ENCODE measurements at regions not wholly inside any gene's neighbourhood (a gene's known extent, or its start where the extent isn't known, plus 50 kb on each side); places are given as distances from the start of the nearest gene placed in this dataset.

DNA sequence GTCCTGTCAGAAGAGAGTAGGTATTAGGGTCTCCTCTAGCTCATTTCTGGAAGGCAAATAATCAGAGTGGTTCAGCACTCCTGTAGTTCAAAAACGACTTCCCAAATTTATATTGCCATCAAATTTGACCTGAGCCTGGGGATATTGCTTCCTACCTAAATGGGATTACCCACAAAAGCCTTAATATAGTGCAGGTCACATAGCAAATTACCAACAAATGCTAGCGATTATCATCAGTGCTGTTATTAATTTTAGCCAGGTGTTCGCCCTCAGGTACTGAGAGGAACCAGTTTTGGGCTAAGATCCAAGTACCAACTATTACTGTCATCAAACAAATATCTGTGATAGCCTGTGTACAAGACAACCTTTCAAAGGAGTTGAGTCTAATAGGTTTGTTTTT lies 661.8 kb upstream of the PTBP2 start:
- Mint-ChIP-seq H3K4me1 (ENCODE audit: low read depth) (no peaks in the 10 kb centered on the region), H3K36me3 (ENCODE audit: low read depth) (no peaks in the 10 kb centered on the region), H3K4me3 (no peak overlapping the region), H3K27ac (no peak overlapping the region), H3K9me3 (peaks cover 2% of the 10 kb centered on the region), H3K27me3 (no peaks in the 10 kb centered on the region)
- ChIA-PET CTCF (no interaction called here), POLR2A (interaction anchor here (0.5 kb wide), 1 partner anchor 304 kb away, joined by 3 read pairs; no protein-coding TSS in a partner anchor)
- ATAC-seq (no peak), DNase-seq (no peak)
- TF ChIP-seq, protein P1, sequence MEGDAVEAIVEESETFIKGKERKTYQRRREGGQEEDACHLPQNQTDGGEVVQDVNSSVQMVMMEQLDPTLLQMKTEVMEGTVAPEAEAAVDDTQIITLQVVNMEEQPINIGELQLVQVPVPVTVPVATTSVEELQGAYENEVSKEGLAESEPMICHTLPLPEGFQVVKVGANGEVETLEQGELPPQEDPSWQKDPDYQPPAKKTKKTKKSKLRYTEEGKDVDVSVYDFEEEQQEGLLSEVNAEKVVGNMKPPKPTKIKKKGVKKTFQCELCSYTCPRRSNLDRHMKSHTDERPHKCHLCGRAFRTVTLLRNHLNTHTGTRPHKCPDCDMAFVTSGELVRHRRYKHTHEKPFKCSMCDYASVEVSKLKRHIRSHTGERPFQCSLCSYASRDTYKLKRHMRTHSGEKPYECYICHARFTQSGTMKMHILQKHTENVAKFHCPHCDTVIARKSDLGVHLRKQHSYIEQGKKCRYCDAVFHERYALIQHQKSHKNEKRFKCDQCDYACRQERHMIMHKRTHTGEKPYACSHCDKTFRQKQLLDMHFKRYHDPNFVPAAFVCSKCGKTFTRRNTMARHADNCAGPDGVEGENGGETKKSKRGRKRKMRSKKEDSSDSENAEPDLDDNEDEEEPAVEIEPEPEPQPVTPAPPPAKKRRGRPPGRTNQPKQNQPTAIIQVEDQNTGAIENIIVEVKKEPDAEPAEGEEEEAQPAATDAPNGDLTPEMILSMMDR (IDR thresholded peaks at IDR 0.05), result no peak
- intact Hi-C loops (cut with micrococcal nuclease), result no loop called here

DNA sequence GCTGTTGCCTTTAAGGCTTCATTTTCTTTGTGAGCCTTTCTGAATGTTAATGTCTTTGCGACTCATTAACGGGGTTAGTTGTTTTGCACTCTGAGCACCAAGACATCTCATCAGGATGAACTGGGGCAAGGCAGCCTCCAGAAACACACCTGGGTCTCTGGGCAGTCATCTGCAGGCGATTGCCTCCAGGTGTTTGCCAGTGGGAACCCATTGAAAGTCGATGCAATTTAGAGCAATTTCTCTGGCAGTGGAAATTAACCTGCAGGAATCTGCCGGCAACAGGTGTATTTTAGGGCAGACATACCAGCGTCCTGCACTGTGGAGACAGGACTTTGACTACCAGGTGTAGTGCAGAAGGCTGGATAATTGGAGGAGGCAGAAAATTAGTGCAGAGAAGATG lies 661.0 kb upstream of the PTBP2 start:
- Mint-ChIP-seq H3K27ac (no peak overlapping the region), H3K36me3 (ENCODE audit: low read depth) (no peaks in the 10 kb centered on the region), H3K4me3 (no peak overlapping the region), H3K4me1 (ENCODE audit: low read depth) (no peaks in the 10 kb centered on the region), H3K27me3 (no peaks in the 10 kb centered on the region), H3K9me3 (peaks cover 4% of the 10 kb centered on the region)
- TF ChIP-seq, protein P1 (IDR thresholded peaks at IDR 0.05), result no peak
- ChIA-PET CTCF (no interaction called here), POLR2A (no interaction called here)
- no peak for DNase-seq
- intact Hi-C loops (cut with micrococcal nuclease), result no loop called here
- ATAC-seq, result no peak

- Mint-ChIP-seq H3K4me1 (ENCODE audit: low read depth) (no peaks in the 10 kb centered on the region), H3K4me3 (no peak overlapping the region), H3K36me3 (ENCODE audit: low read depth) (no peaks in the 10 kb centered on the region), H3K9me3 (peaks cover 1% of the 10 kb centered on the region), H3K27ac (no peak overlapping the region), H3K27me3 (no peaks in the 10 kb centered on the region)
- ChIA-PET CTCF (no interaction called here), POLR2A (no interaction called here)
- TF ChIP-seq, protein P1 (IDR thresholded peaks at IDR 0.05), result no peak
- intact Hi-C loops (cut with micrococcal nuclease), result no loop called here
- DNase-seq (no peak), ATAC-seq (no peak)
Measured at GRCh38 chr1:96072021-96072420, 649.6 kb upstream of the PTBP2 start.

GRCh38 chr1:96073100-96073499 lies 648.5 kb upstream of the PTBP2 start:
- TF ChIP-seq, protein P1 (IDR thresholded peaks at IDR 0.05), result no peak
- no peak overlapping the region for H3K4me3 Mint-ChIP-seq
- H3K27me3 Mint-ChIP-seq, result no peaks in the 10 kb centered on the region
- ATAC-seq (no peak), DNase-seq (no peak)
- POLR2A ChIA-PET, result no interaction called here
- H3K9me3 Mint-ChIP-seq, result peaks cover 1% of the 10 kb centered on the region
- no peak overlapping the region for H3K27ac Mint-ChIP-seq
- CTCF ChIA-PET, result no interaction called here
- H3K36me3 Mint-ChIP-seq (ENCODE audit: low read depth), result no peaks in the 10 kb centered on the region
- H3K4me1 Mint-ChIP-seq (ENCODE audit: low read depth), result no peaks in the 10 kb centered on the region
- intact Hi-C loops (cut with micrococcal nuclease), result no loop called here

DNA sequence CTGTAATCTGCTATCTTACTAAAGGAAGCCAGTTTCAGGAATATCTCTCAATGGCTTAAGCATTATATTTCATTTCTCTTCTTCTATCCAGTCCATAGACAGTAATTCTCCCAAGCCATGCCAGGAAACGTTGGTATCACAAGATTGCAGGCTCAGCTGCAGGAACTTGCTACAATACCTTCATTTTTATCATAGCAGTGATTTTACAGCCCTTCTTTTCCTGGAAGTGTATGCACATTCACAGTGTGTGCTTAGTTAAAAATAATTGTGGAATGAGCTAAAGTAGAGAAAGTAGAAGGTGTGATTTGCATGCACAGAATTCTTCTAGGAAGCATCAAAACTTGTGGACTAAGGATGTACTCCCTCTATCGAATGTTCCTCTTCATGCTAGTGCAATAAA lies 647.2 kb upstream of the PTBP2 start:
- H3K36me3 Mint-ChIP-seq (ENCODE audit: low read depth), result no peaks in the 10 kb centered on the region
- ChIA-PET CTCF (no interaction called here), POLR2A (no interaction called here)
- intact Hi-C loops (cut with micrococcal nuclease), result no loop called here
- ATAC-seq, result no peak
- H3K27ac Mint-ChIP-seq, result no peak overlapping the region
- TF ChIP-seq, protein P1 (IDR thresholded peaks at IDR 0.05), result no peak
- H3K9me3 Mint-ChIP-seq, result peaks cover 3% of the 10 kb centered on the region
- no peak for DNase-seq
- H3K4me3 Mint-ChIP-seq, result no peak overlapping the region
- H3K4me1 Mint-ChIP-seq (ENCODE audit: low read depth), result no peaks in the 10 kb centered on the region
- H3K27me3 Mint-ChIP-seq, result no peaks in the 10 kb centered on the region

All from activated CD8-positive, alpha-beta T cell treated with anti-CD3 and anti-CD28 coated beads for 36 hours (primary cell).